ENCODE measurements at regions not wholly inside any gene's neighbourhood (a gene's known extent, or its start where the extent isn't known, plus 50 kb on each side); places are given as distances from the start of the nearest gene placed in this dataset.

DNA sequence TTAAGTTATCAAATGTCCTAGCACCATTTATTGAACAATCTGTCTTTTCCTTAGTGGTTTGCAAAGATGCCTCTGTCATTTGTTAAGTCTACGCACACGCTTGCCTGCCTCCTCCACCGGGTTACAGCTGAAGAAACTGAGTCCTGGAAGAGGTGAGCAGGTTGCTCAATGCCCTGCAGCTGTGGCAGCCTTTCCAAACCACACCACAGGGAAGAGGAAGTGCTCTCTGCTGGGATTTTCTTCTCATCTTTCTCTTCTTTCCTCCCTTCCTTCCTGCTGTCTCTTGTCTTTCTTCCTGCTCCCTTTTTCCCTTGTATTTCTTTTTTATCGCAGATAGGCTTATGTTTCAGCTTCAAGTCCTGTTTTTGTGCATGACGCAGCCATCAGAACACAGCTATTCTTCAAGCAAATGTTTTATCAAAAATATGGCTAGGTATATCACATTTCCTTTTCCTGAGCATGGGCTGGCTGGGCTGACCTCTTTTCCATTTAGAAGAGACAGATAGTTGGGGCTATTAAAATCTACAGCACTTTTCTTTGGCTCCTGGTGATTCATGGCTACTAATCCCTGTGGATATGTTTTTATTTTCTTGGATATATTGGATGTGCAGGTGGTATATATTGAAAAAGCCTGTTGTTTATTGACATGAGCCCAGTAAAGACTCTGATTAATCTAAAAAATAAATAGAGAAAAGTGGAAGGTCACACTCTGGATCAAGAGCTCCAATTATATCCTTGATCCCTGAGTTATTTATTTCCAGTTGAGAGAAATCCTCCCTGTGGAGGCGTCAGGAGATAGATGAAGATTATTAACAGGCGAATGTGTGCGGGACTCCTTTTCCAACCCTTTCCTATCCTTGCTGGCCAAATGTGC, 214.6 kb downstream of the TSN start:
- DNase-seq: no peak

- no peak for DNase-seq
Observed at GRCh38 chr2:121972203-121972602, 216.8 kb downstream of the TSN start.

GRCh38 chr2:121974897-121975661, 219.6 kb downstream of the TSN start:
- DNase-seq: peak in 1 of 4 experiments; percentile 8

DNA sequence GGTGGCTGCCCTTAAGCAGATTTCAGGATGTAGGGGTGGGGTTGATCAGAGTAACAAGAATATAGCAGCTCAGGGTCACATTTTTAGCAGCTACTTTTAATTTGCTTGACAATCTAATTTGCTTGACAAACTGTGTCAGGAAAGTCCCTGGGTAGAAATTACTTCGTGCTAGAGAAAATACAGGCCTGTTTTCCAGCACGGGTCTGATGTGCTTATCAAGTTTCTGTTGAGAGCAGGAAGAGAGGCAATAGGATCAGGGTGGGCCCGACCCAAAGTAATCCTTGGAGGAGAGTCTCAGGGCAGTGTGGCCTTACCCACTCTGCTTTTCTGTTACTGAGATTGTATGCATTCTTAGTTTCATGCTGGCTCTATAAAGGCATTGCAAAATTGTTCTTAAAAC, 221.5 kb downstream of the TSN start:
- DNase-seq: no peak

GRCh38 chr2:121977326-121977725, 221.9 kb downstream of the TSN start:
- no peak for DNase-seq

GRCh38 chr2:121992700-121993099, 237.2 kb downstream of the TSN start:
- no peak for DNase-seq

DNA sequence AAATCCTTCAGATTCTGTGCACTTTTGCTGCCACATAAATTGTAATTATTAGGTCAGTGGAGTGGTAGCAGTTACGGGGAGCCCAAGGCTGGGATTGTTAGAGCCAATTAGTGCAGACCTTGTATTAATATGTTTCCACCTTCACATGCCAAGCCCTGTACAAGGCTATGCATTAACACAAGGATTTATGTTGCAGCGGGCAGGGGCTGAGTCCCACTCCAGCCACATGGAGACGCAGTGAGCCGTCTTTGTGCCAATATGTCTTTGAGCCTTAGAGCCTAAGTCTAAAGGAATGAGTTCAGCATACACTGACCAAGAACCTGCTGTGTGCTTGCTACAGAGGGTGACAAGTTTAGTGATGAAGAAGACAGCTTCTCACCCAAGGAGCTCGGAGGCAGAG, 238.2 kb downstream of the TSN start:
- no peak for DNase-seq

DNA sequence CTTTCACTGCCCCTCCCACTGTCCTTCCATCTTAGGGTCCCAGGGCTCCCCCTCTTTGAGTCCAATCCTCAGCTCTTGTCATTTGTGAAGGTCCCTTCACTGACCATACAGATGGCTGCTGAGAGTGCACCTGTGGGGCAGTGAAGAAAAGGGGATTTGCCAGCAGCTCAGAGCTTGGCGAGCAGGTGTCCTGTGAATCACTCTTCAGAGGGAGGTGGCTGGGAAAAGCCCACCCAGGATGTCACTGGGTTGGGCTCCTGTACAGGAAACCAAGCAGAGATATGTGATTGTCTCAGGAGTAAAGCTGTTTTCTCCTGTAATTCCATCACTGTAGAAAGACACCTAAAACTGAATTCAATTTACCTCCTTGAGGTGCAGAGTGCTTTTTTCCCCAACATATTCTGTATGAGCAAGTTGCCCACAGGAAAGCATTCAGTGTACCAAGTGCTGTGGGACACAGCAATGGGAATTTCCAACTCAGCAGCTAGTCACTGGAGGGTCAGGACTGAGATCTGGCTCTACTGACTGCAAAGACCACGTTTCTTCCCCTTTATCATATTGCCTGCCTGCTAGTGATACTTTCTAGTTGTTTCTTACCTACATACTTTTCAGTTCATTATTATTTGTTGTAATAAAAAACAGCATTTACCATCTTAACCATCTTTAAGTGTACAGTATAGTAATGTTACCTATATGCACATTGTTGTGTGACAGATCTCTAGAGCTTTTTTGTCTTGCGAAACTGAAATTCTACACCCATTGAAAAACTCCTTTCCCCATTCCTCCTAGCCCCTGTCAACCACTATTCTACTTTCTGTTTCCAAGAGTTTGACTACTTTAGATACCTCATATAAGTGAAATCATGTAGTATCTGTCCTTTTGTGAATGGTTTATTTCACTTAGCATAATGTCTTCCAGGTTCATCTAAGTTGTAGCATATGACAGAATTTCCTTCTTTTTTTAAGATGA, 239.1 kb downstream of the TSN start:
- no peak for DNase-seq

GRCh38 chr2:121998751-121999150, 243.3 kb downstream of the TSN start:
- DNase-seq: no peak

DNA sequence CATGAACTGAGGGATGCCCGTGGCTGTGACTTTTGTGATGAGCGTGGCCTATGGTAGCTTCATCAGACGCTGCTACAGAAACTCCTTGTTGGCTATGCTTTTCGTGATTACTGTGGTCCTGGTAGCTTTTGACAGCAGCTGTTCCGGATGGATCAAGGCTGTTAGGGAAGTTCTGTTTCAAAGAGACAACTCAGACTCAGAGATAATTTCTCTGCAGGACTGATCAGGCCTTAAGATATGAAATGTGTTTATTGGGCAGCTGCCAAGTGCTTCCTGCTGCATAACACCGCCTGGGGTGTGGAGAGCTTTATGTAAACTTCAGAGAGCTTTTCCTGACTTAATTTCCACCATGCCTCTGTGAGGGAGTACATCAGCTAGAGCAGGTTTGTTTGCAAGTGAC, 243.8 kb downstream of the TSN start:
- DNase-seq: no peak

- DNase-seq: no peak
Observed at GRCh38 chr2:122000556-122001340, 245.3 kb downstream of the TSN start.

GRCh38 chr2:122001441-122001874, 246.0 kb downstream of the TSN start:
- DNase-seq: no peak

DNA sequence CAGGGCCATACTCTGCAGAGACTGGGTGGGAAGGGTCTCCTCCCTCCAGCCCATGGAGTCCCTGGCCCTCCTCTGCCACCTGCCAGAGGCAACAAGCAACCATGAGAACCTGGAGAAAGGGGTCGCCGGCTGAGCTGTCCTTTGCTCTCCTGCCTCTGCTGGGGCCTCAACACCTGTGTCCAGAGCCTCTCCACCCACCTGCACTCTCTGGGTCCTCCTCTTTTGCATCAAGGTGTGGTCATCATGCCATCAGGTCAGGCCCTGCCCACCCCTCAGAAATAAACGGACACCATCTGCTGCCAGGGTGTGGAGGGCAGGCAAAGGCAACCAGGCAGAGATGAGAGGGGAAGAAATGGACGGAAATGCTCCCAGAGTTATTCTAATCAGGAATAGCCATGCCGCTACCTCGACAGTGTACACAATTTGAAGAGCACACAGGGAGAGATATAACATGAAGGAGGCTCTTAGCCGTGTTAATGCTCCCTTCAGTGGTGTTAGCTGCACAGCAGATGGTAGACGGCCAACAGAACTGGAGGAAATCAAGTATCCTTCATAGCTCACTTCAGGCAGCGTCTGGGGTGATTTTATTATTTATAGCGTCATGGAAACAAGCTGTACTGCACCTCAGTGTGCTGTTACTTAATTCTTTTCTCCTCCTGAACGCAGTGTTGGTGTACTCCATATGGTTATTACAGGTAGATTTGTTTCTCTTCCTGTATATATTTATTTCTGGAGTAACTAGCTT, 247.9 kb downstream of the TSN start:
- DNase-seq: no peak

GRCh38 chr2:122007126-122007525, 251.7 kb downstream of the TSN start:
- no peak for DNase-seq

GRCh38 chr2:122007577-122007976, 252.1 kb downstream of the TSN start:
- no peak for DNase-seq

DNA sequence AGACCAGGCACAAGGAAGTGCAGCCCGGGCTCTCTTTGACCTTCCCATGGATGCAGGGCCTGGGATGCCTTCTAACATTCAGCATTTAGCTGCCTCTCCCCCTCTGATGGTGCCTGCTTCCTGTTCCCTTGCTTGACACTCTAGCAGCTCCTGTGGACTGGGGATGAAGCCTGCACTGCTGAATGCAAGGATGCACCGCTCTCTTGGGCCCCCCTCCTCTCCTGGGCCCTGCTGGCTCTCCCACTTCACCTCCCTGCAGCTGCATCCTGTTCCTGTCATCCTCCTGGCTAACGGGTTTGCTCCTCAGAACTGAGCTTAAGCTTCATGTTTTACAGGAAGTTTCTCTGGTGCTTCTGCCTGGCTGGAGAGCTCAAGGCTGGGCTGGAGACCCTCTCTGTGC, 254.1 kb downstream of the TSN start:
- DNase-seq: no peak

DNA sequence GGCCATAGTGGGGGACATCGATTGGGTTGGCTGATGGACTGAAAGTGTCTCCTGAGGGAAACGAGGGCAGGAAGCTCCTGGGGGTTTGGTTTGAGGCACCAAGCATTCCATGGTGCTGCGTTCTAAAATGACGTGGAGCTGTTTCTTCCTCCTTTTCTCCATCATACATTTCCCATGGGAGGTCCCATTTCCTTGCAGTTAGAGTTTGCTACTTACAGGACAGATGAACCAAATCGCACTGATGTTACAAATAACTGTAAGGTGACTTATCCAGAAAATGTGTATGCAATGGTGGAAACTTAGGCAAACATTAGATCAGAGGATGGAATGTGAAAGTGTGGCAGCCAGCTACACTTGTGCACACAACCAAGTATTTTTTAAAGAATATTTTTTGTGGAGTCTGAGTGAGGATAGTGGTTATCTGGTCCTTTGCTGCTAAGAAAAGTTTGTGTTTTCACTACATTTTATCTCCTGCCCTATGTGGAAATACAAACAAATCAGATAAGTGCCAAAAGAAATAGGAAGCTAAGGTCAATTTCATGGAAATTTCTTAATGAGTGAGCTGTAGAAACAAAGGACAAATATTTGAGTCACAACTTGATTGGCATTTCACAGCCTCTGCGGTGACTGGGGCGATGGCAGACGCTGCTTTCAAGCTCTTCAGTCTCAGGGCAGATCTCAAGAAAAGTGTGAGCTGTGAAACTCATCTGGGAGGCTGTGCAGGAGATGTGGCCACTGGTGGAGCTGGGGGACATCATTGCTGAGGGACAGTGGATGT, 256.2 kb downstream of the TSN start:
- DNase-seq: no peak

GRCh38 chr2:122018736-122019135, 263.3 kb downstream of the TSN start:
- no peak for DNase-seq

DNA sequence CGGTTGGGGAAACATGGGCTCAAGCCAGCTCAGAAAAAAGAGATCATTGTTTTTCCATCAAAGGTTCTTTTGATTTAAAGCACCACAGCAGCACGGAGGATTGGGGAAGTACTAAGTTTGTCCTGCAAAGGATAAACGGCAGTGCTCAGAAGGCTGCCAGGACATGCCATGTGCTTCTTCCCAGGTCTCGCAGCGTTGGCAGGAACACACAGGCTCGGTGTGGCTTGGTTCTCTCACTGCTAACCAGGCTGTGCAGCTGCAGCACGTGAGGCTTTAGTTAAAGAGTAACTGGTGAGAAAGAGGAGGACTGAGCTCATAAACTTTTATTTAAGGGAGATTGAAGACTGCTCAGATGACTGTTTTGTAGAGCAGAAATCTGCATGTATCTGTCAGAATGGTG, 264.3 kb downstream of the TSN start:
- no peak for DNase-seq

DNA sequence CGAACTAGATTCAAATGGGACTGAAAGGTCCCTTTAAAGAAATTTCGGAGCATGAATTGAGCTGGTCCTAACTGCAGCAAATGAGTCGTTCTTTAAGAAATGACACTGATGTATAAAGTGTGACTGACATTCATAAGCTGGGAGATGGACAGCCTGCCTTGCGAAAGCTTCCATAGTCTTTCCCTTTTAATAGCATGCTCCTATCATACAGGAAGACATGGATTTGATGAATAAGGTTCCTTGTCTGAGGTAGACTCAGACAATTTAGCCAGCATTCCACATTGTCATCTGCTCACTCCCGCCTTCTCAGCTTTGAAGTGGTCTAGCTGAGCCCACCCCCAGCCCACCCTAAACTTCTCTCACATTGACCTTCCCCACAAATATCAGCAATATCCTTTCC, 264.9 kb downstream of the TSN start:
- DNase-seq: no peak

- no peak for DNase-seq
Observed at GRCh38 chr2:122021941-122022340, 266.5 kb downstream of the TSN start.

Measured in activated CD4-positive, CD25-positive, alpha-beta regulatory T cell (primary cell).